ENCODE measurements at regions not wholly inside any gene's neighbourhood (a gene's known extent, or its start where the extent isn't known, plus 50 kb on each side); places are given as distances from the start of the nearest gene placed in this dataset.

- Mint-ChIP-seq H3K36me3 (ENCODE audit: low read depth, unreplicated experiment) (no peaks in the 10 kb centered on the region), H3K4me1 (ENCODE audit: low read depth, unreplicated experiment) (no peaks in the 10 kb centered on the region), H3K27ac (ENCODE audit: unreplicated experiment) (no peak overlapping the region), H3K9me3 (ENCODE audit: unreplicated experiment) (no peaks in the 10 kb centered on the region), H3K4me3 (ENCODE audit: unreplicated experiment) (no peak overlapping the region), H3K27me3 (ENCODE audit: low read depth, unreplicated experiment) (peaks cover 4% of the 10 kb centered on the region)
- no peak for DNase-seq (ENCODE audit: low read depth)
- H3K36me3 ChIP-seq (ENCODE audit: insufficient read depth, low read length): no peaks in the 10 kb centered on the region
- FAIRE-seq: no peak
- TF ChIP-seq EZH2 (IDR thresholded peaks at IDR 0.05; ENCODE audit: insufficient read depth, low read length) (no peak), CTCF (IDR thresholded peaks at IDR 0.05; ENCODE audit: insufficient read depth, low read depth, low read length) (no peak)
- H2AFZ ChIP-seq (ENCODE audit: low read depth, low read length): no peak overlapping the region
- no peak overlapping the region for H3K9ac ChIP-seq (ENCODE audit: low read length)
- no peaks in the 10 kb centered on the region for H3K4me1 ChIP-seq (ENCODE audit: insufficient read depth, low read length)
- no peaks in the 10 kb centered on the region for H3K27me3 ChIP-seq (ENCODE audit: insufficient read depth, low read length)
- H3K9me3 ChIP-seq (ENCODE audit: insufficient read depth, low read depth, low read length): peaks cover 4% of the 10 kb centered on the region
- no peaks in the 10 kb centered on the region for H4K20me1 ChIP-seq (ENCODE audit: insufficient read depth, low read length)
- H3K79me2 ChIP-seq (ENCODE audit: insufficient read depth, low read length): no peaks in the 10 kb centered on the region
- no peak overlapping the region for H3K4me2 ChIP-seq (ENCODE audit: low read length)
- no peak overlapping the region for H3K27ac ChIP-seq (ENCODE audit: low read depth, low read length)
- H3K4me3 ChIP-seq (ENCODE audit: insufficient read depth, low read depth, low read length): no peak overlapping the region
Measured at GRCh38 chr14:97499790-97500481, 702.8 kb downstream of the VRK1 start.

GRCh38 chr14:97506626-97507025, 709.4 kb downstream of the VRK1 start:
- H3K4me3 ChIP-seq (ENCODE audit: insufficient read depth, low read depth, low read length): no peak overlapping the region
- H3K79me2 ChIP-seq (ENCODE audit: insufficient read depth, low read length): no peaks in the 10 kb centered on the region
- H3K4me3 Mint-ChIP-seq (ENCODE audit: unreplicated experiment): no peak overlapping the region
- H3K4me1 ChIP-seq (ENCODE audit: insufficient read depth, low read length): no peaks in the 10 kb centered on the region
- no peaks in the 10 kb centered on the region for H3K4me1 Mint-ChIP-seq (ENCODE audit: low read depth, unreplicated experiment)
- H3K9me3 Mint-ChIP-seq (ENCODE audit: unreplicated experiment): peaks cover 7% of the 10 kb centered on the region
- no peak overlapping the region for H2AFZ ChIP-seq (ENCODE audit: low read depth, low read length)
- peaks cover 2% of the 10 kb centered on the region for H3K27me3 Mint-ChIP-seq (ENCODE audit: low read depth, unreplicated experiment)
- no peak overlapping the region for H3K9ac ChIP-seq (ENCODE audit: low read length)
- FAIRE-seq (no peak), DNase-seq (ENCODE audit: low read depth) (no peak)
- H3K9me3 ChIP-seq (ENCODE audit: insufficient read depth, low read depth, low read length): peaks cover 3% of the 10 kb centered on the region
- H3K36me3 Mint-ChIP-seq (ENCODE audit: low read depth, unreplicated experiment): no peaks in the 10 kb centered on the region
- no peaks in the 10 kb centered on the region for H4K20me1 ChIP-seq (ENCODE audit: insufficient read depth, low read length)
- H3K27me3 ChIP-seq (ENCODE audit: insufficient read depth, low read length): no peaks in the 10 kb centered on the region
- TF ChIP-seq CTCF (IDR thresholded peaks at IDR 0.05; ENCODE audit: insufficient read depth, low read depth, low read length) (no peak), EZH2 (IDR thresholded peaks at IDR 0.05; ENCODE audit: insufficient read depth, low read length) (no peak)
- H3K4me2 ChIP-seq (ENCODE audit: low read length): no peak overlapping the region
- H3K27ac ChIP-seq (ENCODE audit: low read depth, low read length): no peak overlapping the region
- no peak overlapping the region for H3K27ac Mint-ChIP-seq (ENCODE audit: unreplicated experiment)
- H3K36me3 ChIP-seq (ENCODE audit: insufficient read depth, low read length): no peaks in the 10 kb centered on the region

- no peak for TF ChIP-seq EZH2 (IDR thresholded peaks at IDR 0.05; ENCODE audit: insufficient read depth, low read length)
- TF ChIP-seq CTCF (IDR thresholded peaks at IDR 0.05; ENCODE audit: insufficient read depth, low read depth, low read length): no peak
- Histone ChIP-seq H3K27me3 (ENCODE audit: insufficient read depth, low read length) (no peaks in the 10 kb centered on the region), H2AFZ (ENCODE audit: low read depth, low read length) (no peak overlapping the region), H3K79me2 (ENCODE audit: insufficient read depth, low read length) (no peaks in the 10 kb centered on the region), H3K9ac (ENCODE audit: low read length) (no peak overlapping the region), H3K4me1 (ENCODE audit: insufficient read depth, low read length) (no peaks in the 10 kb centered on the region), H3K36me3 (ENCODE audit: insufficient read depth, low read length) (no peaks in the 10 kb centered on the region), H3K9me3 (ENCODE audit: insufficient read depth, low read depth, low read length) (peaks cover 3% of the 10 kb centered on the region), H4K20me1 (ENCODE audit: insufficient read depth, low read length) (no peaks in the 10 kb centered on the region), H3K4me2 (ENCODE audit: low read length) (no peak overlapping the region), H3K4me3 (ENCODE audit: insufficient read depth, low read depth, low read length) (no peak overlapping the region), H3K27ac (ENCODE audit: low read depth, low read length) (no peak overlapping the region)
- H3K36me3 Mint-ChIP-seq (ENCODE audit: low read depth, unreplicated experiment): no peaks in the 10 kb centered on the region
- no peak overlapping the region for H3K27ac Mint-ChIP-seq (ENCODE audit: unreplicated experiment)
- H3K4me1 Mint-ChIP-seq (ENCODE audit: low read depth, unreplicated experiment): peaks cover 4% of the 10 kb centered on the region
- H3K27me3 Mint-ChIP-seq (ENCODE audit: low read depth, unreplicated experiment): peaks cover 8% of the 10 kb centered on the region
- FAIRE-seq (no peak), DNase-seq (ENCODE audit: low read depth) (no peak)
- H3K4me3 Mint-ChIP-seq (ENCODE audit: unreplicated experiment): no peak overlapping the region
- peaks cover 3% of the 10 kb centered on the region for H3K9me3 Mint-ChIP-seq (ENCODE audit: unreplicated experiment)
Measured at GRCh38 chr14:97513891-97514290, 716.7 kb downstream of the VRK1 start.

Measured in astrocyte (in vitro differentiated cells and primary cell).